Caco-2 (cell line): ENCODE measurements at regions not wholly inside any gene's neighbourhood (a gene's known extent, or its start where the extent isn't known, plus 50 kb on each side); places are given as distances from the start of the nearest gene placed in this dataset.

Experiments used
- BruUV-seq: library from RNA; stranded (reverse); fragments of 400-500 nt; replicated peaks from 2 replicates; lab custom pipeline; 2021; lab: Mats Ljungman, UMichigan
- CTCF ChIA-PET: fragments of 300-600 bp; sonication (Branson Sonifier 250); formaldehyde crosslinking; loops from one replicate; lab custom pipeline; 2022; ENCODE audit warnings: antibody characterized with exemption; lab: Charles Lee
- POLR2A ChIA-PET: fragments of 300-600 bp; sonication (Branson Sonifier 250); formaldehyde crosslinking; loops from one replicate; lab custom pipeline; 2022; ENCODE audit warnings: antibody characterized with exemption; lab: Charles Lee
- DNase-seq, 2 experiments: peaks; one replicate each; pipeline versions ENCODE4 v3.0.0 to v3.0.0-alpha.2; 2020 to 2022
- H3K27me3 ChIP-seq: replicated peaks from 2 replicates; pipeline ENCODE4 v1.6.0; 2011; ENCODE audit warnings: low read length; ENCODE audit not compliant: control insufficient read depth, insufficient read depth
- H3K36me3 ChIP-seq: 2 replicates; pipeline ENCODE4 v1.5.1; 2011; ENCODE audit warnings: low read length; ENCODE audit not compliant: control insufficient read depth, insufficient read depth
- H3K4me1 ChIP-seq: fragments of 250-450 bp; sonication (Bioruptor Pico); 2 replicates; pipeline ENCODE4 v1.5.1; 2020; ENCODE audit warnings: mild to moderate bottlenecking
- H3K4me3 ChIP-seq: 2 replicates; pipeline ENCODE4 v1.5.1; 2011; ENCODE audit warnings: low read depth, mild to moderate bottlenecking, control low read depth, low read length
- H3K9me3 ChIP-seq: fragments of 250-450 bp; sonication (Bioruptor Pico); 2 replicates; pipeline ENCODE4 v1.5.1; 2020; ENCODE audit warnings: mild to moderate bottlenecking, moderate library complexity
- H3K27ac Mint-ChIP-seq: one replicate; pipeline ENCODE4 v1.8.0; 2022; ENCODE audit warnings: mixed read lengths; ENCODE audit not compliant: unreplicated experiment
- H3K27me3 Mint-ChIP-seq: one replicate; pipeline ENCODE4 v1.8.0; 2022; ENCODE audit warnings: mixed read lengths; ENCODE audit not compliant: insufficient read depth, unreplicated experiment
- H3K36me3 Mint-ChIP-seq: one replicate; pipeline ENCODE4 v1.8.0; 2022; ENCODE audit warnings: mild to moderate bottlenecking, mixed read lengths; ENCODE audit not compliant: insufficient read depth, unreplicated experiment
- H3K4me1 Mint-ChIP-seq: one replicate; pipeline ENCODE4 v1.8.0; 2022; ENCODE audit warnings: low read depth, mixed read lengths; ENCODE audit not compliant: unreplicated experiment
- H3K4me3 Mint-ChIP-seq: one replicate; pipeline ENCODE4 v1.8.0; 2022; ENCODE audit warnings: mild to moderate bottlenecking, moderate library complexity, mixed read lengths; ENCODE audit not compliant: unreplicated experiment
- H3K9me3 Mint-ChIP-seq: one replicate; pipeline ENCODE4 v1.8.0; 2022; ENCODE audit warnings: mixed read lengths; ENCODE audit not compliant: unreplicated experiment
- intact Hi-C: fragments of 100-400 bp; cut with micrococcal nuclease; formaldehyde crosslinking; loops from one replicate; pipeline ENCODE4 v1.10.0; 2022; ENCODE audit not compliant: unreplicated experiment
- TF ChIP-seq, protein P1 (sequence below), 2 experiments: fragments of 200-600 bp in 1 of 2; IDR thresholded peaks; 1 replicate in 1 of 2; 2 replicates in 1 of 2; pipeline versions ENCODE4 v1.5.1 to v1.8.0; 2011 to 2022; ENCODE audit warnings: antibody characterized with exemption in 1 of 2, control low read depth in 1 of 2, inconsistent platforms in 1 of 2, low read depth in 1 of 2, low read length in 1 of 2, mild to moderate bottlenecking in 1 of 2, moderate library complexity in 1 of 2; ENCODE audit not compliant: insufficient read depth in 1 of 2, severe bottlenecking in 1 of 2, unreplicated experiment in 1 of 2

- Histone ChIP-seq H3K9me3 (peaks cover 7% of the 10 kb centered on the region; the same call in 1 of the 2 replicates), H3K4me1 (peaks cover 11% of the 10 kb centered on the region; the same call in 1 of the 2 replicates), H3K36me3 (no peaks in the 10 kb centered on the region), H3K27me3 (no peaks in the 10 kb centered on the region), H3K4me3 (no peak overlapping the region)
- TF ChIP-seq, protein P1, sequence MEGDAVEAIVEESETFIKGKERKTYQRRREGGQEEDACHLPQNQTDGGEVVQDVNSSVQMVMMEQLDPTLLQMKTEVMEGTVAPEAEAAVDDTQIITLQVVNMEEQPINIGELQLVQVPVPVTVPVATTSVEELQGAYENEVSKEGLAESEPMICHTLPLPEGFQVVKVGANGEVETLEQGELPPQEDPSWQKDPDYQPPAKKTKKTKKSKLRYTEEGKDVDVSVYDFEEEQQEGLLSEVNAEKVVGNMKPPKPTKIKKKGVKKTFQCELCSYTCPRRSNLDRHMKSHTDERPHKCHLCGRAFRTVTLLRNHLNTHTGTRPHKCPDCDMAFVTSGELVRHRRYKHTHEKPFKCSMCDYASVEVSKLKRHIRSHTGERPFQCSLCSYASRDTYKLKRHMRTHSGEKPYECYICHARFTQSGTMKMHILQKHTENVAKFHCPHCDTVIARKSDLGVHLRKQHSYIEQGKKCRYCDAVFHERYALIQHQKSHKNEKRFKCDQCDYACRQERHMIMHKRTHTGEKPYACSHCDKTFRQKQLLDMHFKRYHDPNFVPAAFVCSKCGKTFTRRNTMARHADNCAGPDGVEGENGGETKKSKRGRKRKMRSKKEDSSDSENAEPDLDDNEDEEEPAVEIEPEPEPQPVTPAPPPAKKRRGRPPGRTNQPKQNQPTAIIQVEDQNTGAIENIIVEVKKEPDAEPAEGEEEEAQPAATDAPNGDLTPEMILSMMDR (IDR thresholded peaks at IDR 0.05; ENCODE audit: insufficient read depth in 1 of 2, low read depth in 1 of 2, low read length in 1 of 2, severe bottlenecking in 1 of 2, unreplicated experiment in 1 of 2), result no peak
- no TSS peak for BruUV-seq
- CTCF ChIA-PET, result no interaction called here
- Mint-ChIP-seq H3K27me3 (no peaks in the 10 kb centered on the region), H3K9me3 (peaks cover 19% of the 10 kb centered on the region), H3K4me1 (peaks cover 2% of the 10 kb centered on the region), H3K4me3 (no peak overlapping the region), H3K27ac (no peak overlapping the region), H3K36me3 (no peaks in the 10 kb centered on the region)
- intact Hi-C loops, result no loop called here
- no peak for DNase-seq
- POLR2A ChIA-PET, result no interaction called here
Measured at GRCh38 chr3:106018929-106019550, 150.2 kb upstream of the CBLB start.

- Mint-ChIP-seq H3K4me1 (peaks cover 8% of the 10 kb centered on the region), H3K27me3 (no peaks in the 10 kb centered on the region), H3K9me3 (peaks cover 24% of the 10 kb centered on the region), H3K4me3 (no peak overlapping the region), H3K36me3 (no peaks in the 10 kb centered on the region), H3K27ac (no peak overlapping the region)
- intact Hi-C loops, result no loop called here
- peaks cover 2% of the 10 kb centered on the region; the same call in 1 of the 2 replicates for H3K9me3 ChIP-seq
- H3K36me3 ChIP-seq, result no peaks in the 10 kb centered on the region
- POLR2A ChIA-PET, result no interaction called here
- no peaks in the 10 kb centered on the region for H3K4me1 ChIP-seq
- no peaks in the 10 kb centered on the region for H3K27me3 ChIP-seq
- H3K4me3 ChIP-seq, result no peak overlapping the region
- CTCF ChIA-PET, result no interaction called here
- TF ChIP-seq, protein P1 (IDR thresholded peaks at IDR 0.05; ENCODE audit: insufficient read depth in 1 of 2, low read depth in 1 of 2, low read length in 1 of 2, severe bottlenecking in 1 of 2, unreplicated experiment in 1 of 2), result no peak
- DNase-seq, result no peak
- BruUV-seq, result no TSS peak
Measured at GRCh38 chr3:106022913-106023312, 154.1 kb upstream of the CBLB start.

GRCh38 chr3:106025151-106025722 is 156.4 kb upstream of the CBLB start:
- Mint-ChIP-seq H3K4me3 (no peak overlapping the region), H3K27me3 (no peaks in the 10 kb centered on the region), H3K4me1 (peaks cover 8% of the 10 kb centered on the region), H3K36me3 (no peaks in the 10 kb centered on the region), H3K9me3 (peaks cover 14% of the 10 kb centered on the region), H3K27ac (peak overlapping the region; percentile 14)
- Histone ChIP-seq H3K9me3 (no peaks in the 10 kb centered on the region), H3K27me3 (no peaks in the 10 kb centered on the region), H3K36me3 (no peaks in the 10 kb centered on the region), H3K4me1 (no peaks in the 10 kb centered on the region), H3K4me3 (no peak overlapping the region)
- ChIA-PET CTCF (no interaction called here), POLR2A (no interaction called here)
- intact Hi-C loops, result no loop called here
- TF ChIP-seq, protein P1 (IDR thresholded peaks at IDR 0.05; ENCODE audit: insufficient read depth in 1 of 2, low read depth in 1 of 2, low read length in 1 of 2, severe bottlenecking in 1 of 2, unreplicated experiment in 1 of 2), result no peak
- no TSS peak for BruUV-seq
- DNase-seq, result no peak
